ENCODE measurements at regions not wholly inside any gene's neighbourhood (a gene's known extent, or its start where the extent isn't known, plus 50 kb on each side); places are given as distances from the start of the nearest gene placed in this dataset.

- Histone ChIP-seq H3K4me2 (ENCODE audit: insufficient read depth, low read length) (no peak overlapping the region), H3K27ac (ENCODE audit: extremely low read depth, low read depth, low read length) (no peak overlapping the region), H3K9me3 (replicated peaks; ENCODE audit: control insufficient read depth, insufficient read depth, low read depth, low read length) (no peaks in the 10 kb centered on the region), H3K4me1 (replicated peaks in 1 of 2; ENCODE audit: control insufficient read depth in 2 of 2, insufficient read depth in 2 of 2, low read length in 2 of 2) (no peaks in the 10 kb centered on the region), H3K4me3 (no peak overlapping the region), H3K9me1 (ENCODE audit: control insufficient read depth, insufficient read depth, low read length) (no peaks in the 10 kb centered on the region), H3K27me3 (ENCODE audit: control insufficient read depth in 2 of 2, insufficient read depth in 2 of 2, low read length in 2 of 2) (no peaks in the 10 kb centered on the region), H3K9ac (ENCODE audit: insufficient read depth in 1 of 2, low read depth in 2 of 2, low read length in 2 of 2) (no peak overlapping the region), H3K36me3 (ENCODE audit: control insufficient read depth, insufficient read depth, low read length) (no peaks in the 10 kb centered on the region), H4K20me1 (replicated peaks; ENCODE audit: control insufficient read depth, insufficient read depth, low read length) (no peaks in the 10 kb centered on the region), H2AFZ (ENCODE audit: low read depth, low read length) (no peak overlapping the region), H3K79me2 (ENCODE audit: control insufficient read depth, insufficient read depth, low read length) (no peaks in the 10 kb centered on the region)
- DNase-seq (ENCODE audit: extremely low read depth in 1 of 4, low spot score in 3 of 4) (no peak), FAIRE-seq (no peak), ATAC-seq (no peak)
- no TSS peak for BruUV-seq (replicated peaks)
- POLR2A ChIA-PET, result no interaction called here
- intact Hi-C loops (cut with micrococcal nuclease), result no loop called here
- 0% methylated on average over 5 of the region's 5 CpGs for WGBS (ENCODE audit: insufficient coverage, low coverage, missing lambda C conversion rate)
- TF ChIP-seq TFE3 (CRISPR knock-in tag; IDR thresholded peaks at IDR 0.05), result no peak
- in situ Hi-C loops (cut with MboI), result no loop called here
- CTCF ChIA-PET (ENCODE audit: low intra/inter-chr PET ratio), result no interaction called here
Measured at GRCh38 chrX:143095321-143095720, 69.6 kb downstream of the SPANXN4 start.

GRCh38 chrX:143094417-143095023 lies 68.8 kb downstream of the SPANXN4 start:
- Histone ChIP-seq H3K9ac (ENCODE audit: insufficient read depth in 1 of 2, low read depth in 2 of 2, low read length in 2 of 2) (no peak overlapping the region), H3K27ac (ENCODE audit: extremely low read depth, low read depth, low read length) (no peak overlapping the region), H3K36me3 (ENCODE audit: control insufficient read depth, insufficient read depth, low read length) (no peaks in the 10 kb centered on the region), H3K4me3 (no peak overlapping the region), H3K9me3 (replicated peaks; ENCODE audit: control insufficient read depth, insufficient read depth, low read depth, low read length) (no peaks in the 10 kb centered on the region), H3K79me2 (ENCODE audit: control insufficient read depth, insufficient read depth, low read length) (no peaks in the 10 kb centered on the region), H4K20me1 (replicated peaks; ENCODE audit: control insufficient read depth, insufficient read depth, low read length) (no peaks in the 10 kb centered on the region), H3K27me3 (ENCODE audit: control insufficient read depth in 2 of 2, insufficient read depth in 2 of 2, low read length in 2 of 2) (no peaks in the 10 kb centered on the region), H3K4me1 (replicated peaks in 1 of 2; ENCODE audit: control insufficient read depth in 2 of 2, insufficient read depth in 2 of 2, low read length in 2 of 2) (no peaks in the 10 kb centered on the region), H3K4me2 (ENCODE audit: insufficient read depth, low read length) (no peak overlapping the region), H3K9me1 (ENCODE audit: control insufficient read depth, insufficient read depth, low read length) (no peaks in the 10 kb centered on the region), H2AFZ (ENCODE audit: low read depth, low read length) (no peak overlapping the region)
- ChIA-PET CTCF (ENCODE audit: low intra/inter-chr PET ratio) (no interaction called here), POLR2A (no interaction called here)
- FAIRE-seq (no peak), ATAC-seq (no peak), DNase-seq (ENCODE audit: extremely low read depth in 1 of 4, low spot score in 3 of 4) (no peak)
- BruUV-seq (replicated peaks), result no TSS peak
- intact Hi-C loops (cut with micrococcal nuclease) (no loop called here), in situ Hi-C loops (cut with MboI) (no loop called here)
- WGBS (ENCODE audit: insufficient coverage, low coverage, missing lambda C conversion rate), result 2% methylated on average over 6 of the region's 7 CpGs
- TF ChIP-seq ZNF232 (CRISPR knock-in tag; IDR thresholded peaks at IDR 0.05) (no peak), ZNF780A (CRISPR knock-in tag; IDR thresholded peaks at IDR 0.05) (no peak), KDM2B (CRISPR knock-in tag; IDR thresholded peaks at IDR 0.05) (no peak), RBM14 (IDR thresholded peaks at IDR 0.05; ENCODE audit: borderline replicate concordance, insufficient read depth, low read depth, low read length) (no peak), CUX1 (CRISPR knock-in tag; IDR thresholded peaks at IDR 0.05) (no peak), ZNF75A (CRISPR knock-in tag; IDR thresholded peaks at IDR 0.05) (no peak), FOSL1 (tag; conservative IDR thresholded peaks at IDR 0.05) (no peak), MTA3 (IDR thresholded peaks at IDR 0.05; ENCODE audit: borderline replicate concordance) (no peak), NFRKB (IDR thresholded peaks at IDR 0.05; ENCODE audit: low read depth) (no peak)
